OCI-LY1 (cell line): ENCODE measurements at regions not wholly inside any gene's neighbourhood (a gene's known extent, or its start where the extent isn't known, plus 50 kb on each side); places are given as distances from the start of the nearest gene placed in this dataset.

Experiments
- CTCF ChIP-seq: fragments of 200-600 bp; sonication (generic), shearing (Covaris generic); IDR thresholded peaks from 2 replicates; pipeline ENCODE4 v1.5.1; 2017; ENCODE audit warnings: mild to moderate bottlenecking, antibody characterized with exemption, low read length, moderate library complexity, mixed read lengths
- EZH2 ChIP-seq: fragments of 200-600 bp; sonication (generic), shearing (Covaris generic); IDR thresholded peaks from 2 replicates; pipeline ENCODE4 v1.8.0; 2017; ENCODE audit warnings: borderline replicate concordance, mixed run types, mild to moderate bottlenecking, antibody characterized with exemption, low read length, moderate library complexity, mixed read lengths

- no peak for TF ChIP-seq CTCF
- TF ChIP-seq EZH2, result no peak
Observed at GRCh38 chr22:47457021-47457420, 694.6 kb downstream of the TBC1D22A start.
